ENCODE measurements at regions not wholly inside any gene's neighbourhood (a gene's known extent, or its start where the extent isn't known, plus 50 kb on each side); places are given as distances from the start of the nearest gene placed in this dataset.

DNA sequence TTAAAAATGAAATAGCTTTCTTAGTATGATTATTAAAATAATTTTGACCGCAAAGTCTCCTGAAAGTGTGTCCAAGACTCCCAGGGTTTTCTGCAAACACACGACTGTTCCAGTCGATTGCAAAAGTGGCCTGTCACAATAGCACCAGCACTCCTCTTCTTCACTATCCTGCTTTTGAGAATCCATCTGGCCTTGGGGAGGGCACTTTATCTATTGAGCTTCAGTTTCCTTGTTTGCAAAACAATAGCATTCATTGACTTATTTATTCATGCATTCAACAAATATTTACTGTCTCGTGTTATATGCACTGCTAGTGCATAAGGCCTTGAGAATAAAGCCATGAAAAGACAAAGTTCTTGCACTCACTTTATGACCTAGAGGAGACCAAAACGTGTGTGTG is 96.2 kb upstream of the NTM start:
- TF ChIP-seq ARNTL (CRISPR knock-in tag; IDR thresholded peaks at IDR 0.05; ENCODE audit: borderline replicate concordance, low read depth) (no peak), BACH2 (CRISPR knock-in tag; IDR thresholded peaks at IDR 0.05; ENCODE audit: borderline replicate concordance) (no peak), PPARA (CRISPR knock-in tag; IDR thresholded peaks at IDR 0.05; ENCODE audit: borderline replicate concordance) (no peak), CSDC2 (CRISPR knock-in tag; IDR thresholded peaks at IDR 0.05) (no peak), ZFP3 (CRISPR knock-in tag; IDR thresholded peaks at IDR 0.05) (no peak), RARB (CRISPR knock-in tag; IDR thresholded peaks at IDR 0.05) (no peak), ZNF8 (CRISPR knock-in tag; IDR thresholded peaks at IDR 0.05) (no peak), ZC3H10 (CRISPR knock-in tag; IDR thresholded peaks at IDR 0.05) (no peak), ZNF565 (CRISPR knock-in tag; conservative IDR thresholded peaks at IDR 0.05; ENCODE audit: low read depth) (no peak)
- TF ChIP-seq, protein P1, sequence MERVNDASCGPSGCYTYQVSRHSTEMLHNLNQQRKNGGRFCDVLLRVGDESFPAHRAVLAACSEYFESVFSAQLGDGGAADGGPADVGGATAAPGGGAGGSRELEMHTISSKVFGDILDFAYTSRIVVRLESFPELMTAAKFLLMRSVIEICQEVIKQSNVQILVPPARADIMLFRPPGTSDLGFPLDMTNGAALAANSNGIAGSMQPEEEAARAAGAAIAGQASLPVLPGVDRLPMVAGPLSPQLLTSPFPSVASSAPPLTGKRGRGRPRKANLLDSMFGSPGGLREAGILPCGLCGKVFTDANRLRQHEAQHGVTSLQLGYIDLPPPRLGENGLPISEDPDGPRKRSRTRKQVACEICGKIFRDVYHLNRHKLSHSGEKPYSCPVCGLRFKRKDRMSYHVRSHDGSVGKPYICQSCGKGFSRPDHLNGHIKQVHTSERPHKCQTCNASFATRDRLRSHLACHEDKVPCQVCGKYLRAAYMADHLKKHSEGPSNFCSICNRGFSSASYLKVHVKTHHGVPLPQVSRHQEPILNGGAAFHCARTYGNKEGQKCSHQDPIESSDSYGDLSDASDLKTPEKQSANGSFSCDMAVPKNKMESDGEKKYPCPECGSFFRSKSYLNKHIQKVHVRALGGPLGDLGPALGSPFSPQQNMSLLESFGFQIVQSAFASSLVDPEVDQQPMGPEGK (CRISPR knock-in tag; IDR thresholded peaks at IDR 0.05; ENCODE audit: borderline replicate concordance): no peak
- TF ChIP-seq, protein P2, sequence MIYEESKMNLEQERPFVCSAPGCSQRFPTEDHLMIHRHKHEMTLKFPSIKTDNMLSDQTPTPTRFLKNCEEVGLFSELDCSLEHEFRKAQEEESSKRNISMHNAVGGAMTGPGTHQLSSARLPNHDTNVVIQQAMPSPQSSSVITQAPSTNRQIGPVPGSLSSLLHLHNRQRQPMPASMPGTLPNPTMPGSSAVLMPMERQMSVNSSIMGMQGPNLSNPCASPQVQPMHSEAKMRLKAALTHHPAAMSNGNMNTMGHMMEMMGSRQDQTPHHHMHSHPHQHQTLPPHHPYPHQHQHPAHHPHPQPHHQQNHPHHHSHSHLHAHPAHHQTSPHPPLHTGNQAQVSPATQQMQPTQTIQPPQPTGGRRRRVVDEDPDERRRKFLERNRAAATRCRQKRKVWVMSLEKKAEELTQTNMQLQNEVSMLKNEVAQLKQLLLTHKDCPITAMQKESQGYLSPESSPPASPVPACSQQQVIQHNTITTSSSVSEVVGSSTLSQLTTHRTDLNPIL (CRISPR knock-in tag; IDR thresholded peaks at IDR 0.05; ENCODE audit: low read depth): no peak
- TF ChIP-seq, protein P3, sequence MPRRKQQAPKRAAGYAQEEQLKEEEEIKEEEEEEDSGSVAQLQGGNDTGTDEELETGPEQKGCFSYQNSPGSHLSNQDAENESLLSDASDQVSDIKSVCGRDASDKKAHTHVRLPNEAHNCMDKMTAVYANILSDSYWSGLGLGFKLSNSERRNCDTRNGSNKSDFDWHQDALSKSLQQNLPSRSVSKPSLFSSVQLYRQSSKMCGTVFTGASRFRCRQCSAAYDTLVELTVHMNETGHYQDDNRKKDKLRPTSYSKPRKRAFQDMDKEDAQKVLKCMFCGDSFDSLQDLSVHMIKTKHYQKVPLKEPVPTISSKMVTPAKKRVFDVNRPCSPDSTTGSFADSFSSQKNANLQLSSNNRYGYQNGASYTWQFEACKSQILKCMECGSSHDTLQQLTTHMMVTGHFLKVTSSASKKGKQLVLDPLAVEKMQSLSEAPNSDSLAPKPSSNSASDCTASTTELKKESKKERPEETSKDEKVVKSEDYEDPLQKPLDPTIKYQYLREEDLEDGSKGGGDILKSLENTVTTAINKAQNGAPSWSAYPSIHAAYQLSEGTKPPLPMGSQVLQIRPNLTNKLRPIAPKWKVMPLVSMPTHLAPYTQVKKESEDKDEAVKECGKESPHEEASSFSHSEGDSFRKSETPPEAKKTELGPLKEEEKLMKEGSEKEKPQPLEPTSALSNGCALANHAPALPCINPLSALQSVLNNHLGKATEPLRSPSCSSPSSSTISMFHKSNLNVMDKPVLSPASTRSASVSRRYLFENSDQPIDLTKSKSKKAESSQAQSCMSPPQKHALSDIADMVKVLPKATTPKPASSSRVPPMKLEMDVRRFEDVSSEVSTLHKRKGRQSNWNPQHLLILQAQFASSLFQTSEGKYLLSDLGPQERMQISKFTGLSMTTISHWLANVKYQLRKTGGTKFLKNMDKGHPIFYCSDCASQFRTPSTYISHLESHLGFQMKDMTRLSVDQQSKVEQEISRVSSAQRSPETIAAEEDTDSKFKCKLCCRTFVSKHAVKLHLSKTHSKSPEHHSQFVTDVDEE (CRISPR knock-in tag; IDR thresholded peaks at IDR 0.05): no peak
- TF ChIP-seq, protein P4, sequence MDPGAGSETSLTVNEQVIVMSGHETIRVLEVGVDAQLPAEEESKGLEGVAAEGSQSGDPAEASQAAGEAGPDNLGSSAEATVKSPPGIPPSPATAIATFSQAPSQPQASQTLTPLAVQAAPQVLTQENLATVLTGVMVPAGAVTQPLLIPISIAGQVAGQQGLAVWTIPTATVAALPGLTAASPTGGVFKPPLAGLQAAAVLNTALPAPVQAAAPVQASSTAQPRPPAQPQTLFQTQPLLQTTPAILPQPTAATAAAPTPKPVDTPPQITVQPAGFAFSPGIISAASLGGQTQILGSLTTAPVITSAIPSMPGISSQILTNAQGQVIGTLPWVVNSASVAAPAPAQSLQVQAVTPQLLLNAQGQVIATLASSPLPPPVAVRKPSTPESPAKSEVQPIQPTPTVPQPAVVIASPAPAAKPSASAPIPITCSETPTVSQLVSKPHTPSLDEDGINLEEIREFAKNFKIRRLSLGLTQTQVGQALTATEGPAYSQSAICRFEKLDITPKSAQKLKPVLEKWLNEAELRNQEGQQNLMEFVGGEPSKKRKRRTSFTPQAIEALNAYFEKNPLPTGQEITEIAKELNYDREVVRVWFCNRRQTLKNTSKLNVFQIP (CRISPR knock-in tag; IDR thresholded peaks at IDR 0.05; ENCODE audit: borderline replicate concordance, low read depth): no peak
- TF ChIP-seq, protein P5, sequence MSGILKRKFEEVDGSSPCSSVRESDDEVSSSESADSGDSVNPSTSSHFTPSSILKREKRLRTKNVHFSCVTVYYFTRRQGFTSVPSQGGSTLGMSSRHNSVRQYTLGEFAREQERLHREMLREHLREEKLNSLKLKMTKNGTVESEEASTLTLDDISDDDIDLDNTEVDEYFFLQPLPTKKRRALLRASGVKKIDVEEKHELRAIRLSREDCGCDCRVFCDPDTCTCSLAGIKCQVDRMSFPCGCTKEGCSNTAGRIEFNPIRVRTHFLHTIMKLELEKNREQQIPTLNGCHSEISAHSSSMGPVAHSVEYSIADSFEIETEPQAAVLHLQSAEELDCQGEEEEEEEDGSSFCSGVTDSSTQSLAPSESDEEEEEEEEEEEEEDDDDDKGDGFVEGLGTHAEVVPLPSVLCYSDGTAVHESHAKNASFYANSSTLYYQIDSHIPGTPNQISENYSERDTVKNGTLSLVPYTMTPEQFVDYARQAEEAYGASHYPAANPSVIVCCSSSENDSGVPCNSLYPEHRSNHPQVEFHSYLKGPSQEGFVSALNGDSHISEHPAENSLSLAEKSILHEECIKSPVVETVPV (CRISPR knock-in tag; IDR thresholded peaks at IDR 0.05): no peak

Measured in SK-N-SH treated with all-trans-retinoic acid at 6 μM for 48 hours (cell line).